ENCODE measurements at regions not wholly inside any gene's neighbourhood (a gene's known extent, or its start where the extent isn't known, plus 50 kb on each side); places are given as distances from the start of the nearest gene placed in this dataset.

DNA sequence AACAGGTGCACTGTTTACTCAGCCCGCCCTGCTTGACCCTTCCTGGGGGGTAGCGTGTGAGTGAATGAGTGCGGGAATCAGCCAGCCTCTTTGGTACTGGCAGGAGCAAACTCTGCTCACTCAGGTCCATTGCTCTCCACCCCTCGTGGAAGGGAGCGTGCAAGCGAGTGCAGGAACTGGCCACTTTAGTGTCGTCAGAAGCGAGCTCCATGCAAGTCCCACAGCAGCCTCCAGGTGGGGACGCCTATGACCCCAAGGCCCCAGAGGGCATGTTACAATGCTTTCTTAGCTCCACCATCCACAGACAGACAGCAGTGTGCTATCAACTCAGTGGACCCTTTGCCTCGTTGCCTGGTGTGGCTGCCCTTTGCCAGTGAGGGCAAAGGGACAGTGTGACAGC lies 1025.1 kb upstream of the CDH8 start:
- Mint-ChIP-seq H3K27me3 (ENCODE audit: low read depth) (no peaks in the 10 kb centered on the region), H3K4me1 (no peaks in the 10 kb centered on the region), H3K9me3 (no peaks in the 10 kb centered on the region), H3K27ac (no peak overlapping the region), H3K4me3 (no peak overlapping the region), H3K36me3 (ENCODE audit: low read depth) (no peaks in the 10 kb centered on the region)
- TF ChIP-seq, protein P1, sequence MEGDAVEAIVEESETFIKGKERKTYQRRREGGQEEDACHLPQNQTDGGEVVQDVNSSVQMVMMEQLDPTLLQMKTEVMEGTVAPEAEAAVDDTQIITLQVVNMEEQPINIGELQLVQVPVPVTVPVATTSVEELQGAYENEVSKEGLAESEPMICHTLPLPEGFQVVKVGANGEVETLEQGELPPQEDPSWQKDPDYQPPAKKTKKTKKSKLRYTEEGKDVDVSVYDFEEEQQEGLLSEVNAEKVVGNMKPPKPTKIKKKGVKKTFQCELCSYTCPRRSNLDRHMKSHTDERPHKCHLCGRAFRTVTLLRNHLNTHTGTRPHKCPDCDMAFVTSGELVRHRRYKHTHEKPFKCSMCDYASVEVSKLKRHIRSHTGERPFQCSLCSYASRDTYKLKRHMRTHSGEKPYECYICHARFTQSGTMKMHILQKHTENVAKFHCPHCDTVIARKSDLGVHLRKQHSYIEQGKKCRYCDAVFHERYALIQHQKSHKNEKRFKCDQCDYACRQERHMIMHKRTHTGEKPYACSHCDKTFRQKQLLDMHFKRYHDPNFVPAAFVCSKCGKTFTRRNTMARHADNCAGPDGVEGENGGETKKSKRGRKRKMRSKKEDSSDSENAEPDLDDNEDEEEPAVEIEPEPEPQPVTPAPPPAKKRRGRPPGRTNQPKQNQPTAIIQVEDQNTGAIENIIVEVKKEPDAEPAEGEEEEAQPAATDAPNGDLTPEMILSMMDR (IDR thresholded peaks at IDR 0.05; ENCODE audit: unreplicated experiment in 3 of 3): no peak

DNA sequence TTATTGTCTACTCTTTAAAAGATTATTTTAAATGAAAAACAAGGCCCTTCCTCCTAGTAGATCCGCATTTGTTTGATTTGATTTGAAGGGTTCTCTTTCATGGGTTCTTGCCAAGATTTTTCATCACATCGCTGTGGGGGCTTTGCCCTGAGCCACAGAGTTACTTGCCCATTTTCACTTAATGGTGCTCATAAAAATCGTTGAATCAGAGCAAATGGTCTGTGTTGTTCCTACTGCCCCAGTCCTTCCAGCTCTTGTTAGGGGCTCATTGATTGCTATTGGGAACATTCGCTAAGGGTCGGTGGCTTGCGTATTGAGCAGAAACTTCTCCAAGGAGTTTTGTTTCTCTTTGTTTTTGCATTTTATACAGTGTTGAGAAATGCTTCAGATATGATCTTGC lies 1023.4 kb upstream of the CDH8 start:
- no peaks in the 10 kb centered on the region for H3K9me3 Mint-ChIP-seq
- no peak overlapping the region for H3K4me3 Mint-ChIP-seq
- TF ChIP-seq, protein P1 (IDR thresholded peaks at IDR 0.05; ENCODE audit: unreplicated experiment in 3 of 3): no peak
- H3K27ac Mint-ChIP-seq: no peak overlapping the region
- H3K36me3 Mint-ChIP-seq (ENCODE audit: low read depth): no peaks in the 10 kb centered on the region
- H3K4me1 Mint-ChIP-seq: no peaks in the 10 kb centered on the region
- H3K27me3 Mint-ChIP-seq (ENCODE audit: low read depth): no peaks in the 10 kb centered on the region

DNA sequence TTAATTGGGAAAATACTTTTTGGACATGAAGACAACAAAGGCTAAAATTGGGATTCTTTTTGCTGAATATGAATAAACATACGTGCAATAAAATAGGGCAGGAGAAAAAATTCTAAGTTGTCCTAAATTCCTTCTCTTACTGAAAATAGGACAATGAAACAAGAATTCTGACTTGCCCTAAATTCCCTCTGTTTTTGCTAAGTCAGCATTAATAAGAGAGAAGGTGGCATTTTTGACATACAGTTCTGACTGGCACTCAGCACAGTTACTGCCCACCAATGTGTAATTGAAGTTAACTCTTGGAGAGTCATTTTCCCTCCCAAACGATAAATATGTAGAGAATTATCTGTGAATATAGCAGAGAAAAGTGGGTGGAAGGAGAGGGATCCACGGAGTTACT lies 1021.1 kb upstream of the CDH8 start:
- H3K9me3 Mint-ChIP-seq: no peaks in the 10 kb centered on the region
- H3K27me3 Mint-ChIP-seq (ENCODE audit: low read depth): no peaks in the 10 kb centered on the region
- TF ChIP-seq, protein P1 (IDR thresholded peaks at IDR 0.05; ENCODE audit: unreplicated experiment in 3 of 3): no peak
- H3K4me1 Mint-ChIP-seq: no peaks in the 10 kb centered on the region
- H3K4me3 Mint-ChIP-seq: no peak overlapping the region
- no peaks in the 10 kb centered on the region for H3K36me3 Mint-ChIP-seq (ENCODE audit: low read depth)
- H3K27ac Mint-ChIP-seq: no peak overlapping the region

DNA sequence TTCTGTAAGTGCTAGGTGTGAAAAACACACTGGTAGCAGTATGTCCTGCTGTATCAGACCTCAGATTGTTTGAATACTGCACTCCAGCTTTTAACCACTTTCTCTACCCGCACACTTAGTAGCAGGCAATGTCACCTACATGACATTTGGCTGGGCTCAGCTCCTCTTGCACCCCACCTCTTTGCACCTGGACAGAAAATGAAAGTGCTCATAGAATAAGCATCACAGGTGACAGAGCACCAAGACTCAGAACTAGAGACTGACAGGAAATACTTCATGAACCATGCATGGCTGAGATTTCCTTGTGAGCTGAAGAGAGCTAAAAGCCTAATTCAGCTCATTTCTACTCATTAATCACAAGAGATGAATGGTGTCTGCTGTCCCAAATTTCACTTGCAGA lies 1014.2 kb upstream of the CDH8 start:
- H3K4me1 Mint-ChIP-seq: no peaks in the 10 kb centered on the region
- H3K4me3 Mint-ChIP-seq: no peak overlapping the region
- H3K27me3 Mint-ChIP-seq (ENCODE audit: low read depth): no peaks in the 10 kb centered on the region
- H3K27ac Mint-ChIP-seq: no peak overlapping the region
- TF ChIP-seq, protein P1 (IDR thresholded peaks at IDR 0.05; ENCODE audit: unreplicated experiment in 3 of 3): no peak
- H3K36me3 Mint-ChIP-seq (ENCODE audit: low read depth): no peaks in the 10 kb centered on the region
- no peaks in the 10 kb centered on the region for H3K9me3 Mint-ChIP-seq

DNA sequence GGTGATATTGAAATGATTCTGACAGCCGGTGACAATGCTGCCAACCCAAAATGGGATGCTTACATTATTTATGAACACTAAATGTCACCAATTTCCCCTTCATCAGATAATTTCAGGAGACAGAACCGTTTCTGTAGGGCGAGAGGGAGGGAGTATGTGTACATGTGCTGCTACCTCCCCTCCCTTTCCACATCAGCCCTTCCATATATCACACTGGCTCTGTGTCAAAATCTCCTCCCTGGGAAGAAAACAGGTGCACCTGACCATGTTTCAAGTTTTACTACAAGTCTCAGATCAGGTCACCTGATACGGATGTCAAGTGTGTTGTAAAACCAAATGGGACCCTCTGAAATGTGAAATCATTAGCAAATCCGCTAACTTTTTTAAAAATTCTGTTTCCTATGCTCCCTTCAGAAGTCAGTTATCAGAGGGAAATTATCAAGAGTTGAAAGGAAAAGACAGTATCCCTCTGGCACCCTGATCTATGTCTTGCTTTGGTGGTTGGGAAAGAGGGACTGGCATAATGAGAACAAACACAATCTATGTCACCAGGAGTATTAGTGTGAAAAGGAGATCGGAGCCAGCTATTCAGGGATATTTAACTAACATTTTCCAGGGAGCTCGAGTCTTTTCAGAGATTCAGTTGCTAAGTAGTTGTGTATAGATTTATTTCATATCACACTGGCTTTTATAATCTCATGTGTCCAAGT lies 1002.3 kb upstream of the CDH8 start:
- Mint-ChIP-seq H3K4me3 (no peak overlapping the region), H3K27ac (no peak overlapping the region), H3K9me3 (peaks cover 3% of the 10 kb centered on the region), H3K4me1 (peaks cover 5% of the 10 kb centered on the region), H3K27me3 (ENCODE audit: low read depth) (no peaks in the 10 kb centered on the region), H3K36me3 (ENCODE audit: low read depth) (no peaks in the 10 kb centered on the region)
- TF ChIP-seq, protein P1 (IDR thresholded peaks at IDR 0.05; ENCODE audit: unreplicated experiment in 3 of 3): no peak

DNA sequence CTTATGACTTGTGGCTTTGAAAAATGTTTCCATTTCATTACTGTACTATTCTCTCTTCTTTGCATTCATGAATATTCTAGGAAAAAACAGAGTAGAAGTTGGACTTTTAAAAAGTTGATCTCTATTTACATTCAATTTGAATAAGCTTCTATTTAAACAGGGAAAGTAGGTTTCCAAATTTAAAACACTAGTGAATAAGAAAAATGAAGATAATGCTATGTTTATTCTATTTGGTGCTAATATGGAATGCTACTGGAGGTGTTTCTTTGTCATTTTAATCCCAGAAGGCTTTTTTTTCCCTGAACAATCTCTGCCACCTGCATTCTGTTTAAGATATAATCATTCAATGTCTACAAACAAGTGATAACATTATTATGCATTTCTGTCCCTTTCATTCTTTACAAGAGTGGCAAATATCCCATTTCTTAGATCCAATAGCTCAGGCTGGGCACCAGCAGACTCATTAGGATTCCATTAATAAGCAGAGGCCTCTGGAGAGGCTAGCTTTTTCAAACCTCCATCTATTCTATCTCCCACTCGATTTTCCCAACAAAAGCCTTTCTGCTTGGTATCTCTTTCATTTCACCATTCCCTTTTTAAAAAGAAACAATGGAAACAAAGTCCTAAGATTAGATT lies 1001.6 kb upstream of the CDH8 start:
- peaks cover 2% of the 10 kb centered on the region for H3K9me3 Mint-ChIP-seq
- no peak overlapping the region for H3K4me3 Mint-ChIP-seq
- no peaks in the 10 kb centered on the region for H3K27me3 Mint-ChIP-seq (ENCODE audit: low read depth)
- H3K36me3 Mint-ChIP-seq (ENCODE audit: low read depth): no peaks in the 10 kb centered on the region
- H3K4me1 Mint-ChIP-seq: peaks cover 5% of the 10 kb centered on the region
- TF ChIP-seq, protein P1 (IDR thresholded peaks at IDR 0.05; ENCODE audit: unreplicated experiment in 3 of 3): no peak
- no peak overlapping the region for H3K27ac Mint-ChIP-seq

Data from nephron (organoid).